ENCODE measurements at regions not wholly inside any gene's neighbourhood (a gene's known extent, or its start where the extent isn't known, plus 50 kb on each side); places are given as distances from the start of the nearest gene placed in this dataset.

DNA sequence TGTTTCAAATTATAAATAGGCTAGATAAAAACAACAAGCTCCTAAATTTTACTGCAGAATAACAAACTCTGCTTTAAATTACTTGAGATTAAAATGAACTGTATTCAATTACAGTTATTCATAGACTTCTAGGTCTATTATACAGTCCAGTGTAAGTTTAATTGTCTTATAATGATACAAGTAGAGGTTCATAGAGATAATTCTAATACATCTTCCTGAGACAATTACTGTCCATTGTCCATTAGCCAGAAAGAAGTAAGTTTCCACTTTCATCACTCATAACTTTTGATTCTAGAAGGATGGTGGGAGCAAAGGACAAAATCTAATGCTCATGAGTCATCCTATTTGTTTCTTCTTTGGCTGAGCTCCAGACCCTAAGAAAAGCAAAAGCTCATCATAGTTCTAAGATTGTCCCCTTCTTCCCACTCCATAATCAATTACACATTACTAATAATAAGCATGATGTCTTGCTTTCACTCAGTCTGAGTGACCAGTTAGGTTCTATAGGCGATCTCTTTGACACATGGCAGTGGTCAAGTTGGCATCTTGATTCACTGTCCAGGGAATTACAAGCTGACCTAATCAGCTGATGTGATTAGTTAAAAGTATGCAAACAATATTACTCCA is 502.5 kb upstream of the IZUMO3 start:
- TF ChIP-seq, protein P1, sequence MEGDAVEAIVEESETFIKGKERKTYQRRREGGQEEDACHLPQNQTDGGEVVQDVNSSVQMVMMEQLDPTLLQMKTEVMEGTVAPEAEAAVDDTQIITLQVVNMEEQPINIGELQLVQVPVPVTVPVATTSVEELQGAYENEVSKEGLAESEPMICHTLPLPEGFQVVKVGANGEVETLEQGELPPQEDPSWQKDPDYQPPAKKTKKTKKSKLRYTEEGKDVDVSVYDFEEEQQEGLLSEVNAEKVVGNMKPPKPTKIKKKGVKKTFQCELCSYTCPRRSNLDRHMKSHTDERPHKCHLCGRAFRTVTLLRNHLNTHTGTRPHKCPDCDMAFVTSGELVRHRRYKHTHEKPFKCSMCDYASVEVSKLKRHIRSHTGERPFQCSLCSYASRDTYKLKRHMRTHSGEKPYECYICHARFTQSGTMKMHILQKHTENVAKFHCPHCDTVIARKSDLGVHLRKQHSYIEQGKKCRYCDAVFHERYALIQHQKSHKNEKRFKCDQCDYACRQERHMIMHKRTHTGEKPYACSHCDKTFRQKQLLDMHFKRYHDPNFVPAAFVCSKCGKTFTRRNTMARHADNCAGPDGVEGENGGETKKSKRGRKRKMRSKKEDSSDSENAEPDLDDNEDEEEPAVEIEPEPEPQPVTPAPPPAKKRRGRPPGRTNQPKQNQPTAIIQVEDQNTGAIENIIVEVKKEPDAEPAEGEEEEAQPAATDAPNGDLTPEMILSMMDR (conservative IDR thresholded peaks at IDR 0.05) = no peak
- TF ChIP-seq ZFX (IDR thresholded peaks at IDR 0.05) = no peak

Data from C4-2B (cell line).